ENCODE measurements at regions not wholly inside any gene's neighbourhood (a gene's known extent, or its start where the extent isn't known, plus 50 kb on each side); places are given as distances from the start of the nearest gene placed in this dataset.
"Not testable (repeated sequence)": the region's sequence is repeated elsewhere in the genome, so short reads cannot be mapped to it uniquely, and the experiment has no call there.

DNA sequence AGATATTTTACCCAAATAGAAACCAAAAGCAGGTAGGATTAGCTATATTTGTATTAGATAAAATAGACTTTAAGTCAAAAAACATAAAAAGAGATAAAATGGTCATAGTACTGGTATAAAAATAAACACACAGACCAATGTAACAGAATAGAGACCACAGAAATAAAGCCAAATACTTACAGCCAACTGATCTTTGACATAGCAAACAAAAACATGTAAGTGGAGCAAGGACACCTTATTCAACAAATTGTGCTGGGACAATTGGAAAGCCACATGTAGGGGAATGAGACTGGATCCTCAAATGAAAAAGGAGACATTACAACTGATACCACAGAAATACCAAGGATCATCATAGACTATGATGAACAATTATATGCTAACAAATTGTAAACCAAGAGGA lies 94.5 kb upstream of the SIRPG start:
- DNase-seq (no peak), ATAC-seq (no peak)

DNA sequence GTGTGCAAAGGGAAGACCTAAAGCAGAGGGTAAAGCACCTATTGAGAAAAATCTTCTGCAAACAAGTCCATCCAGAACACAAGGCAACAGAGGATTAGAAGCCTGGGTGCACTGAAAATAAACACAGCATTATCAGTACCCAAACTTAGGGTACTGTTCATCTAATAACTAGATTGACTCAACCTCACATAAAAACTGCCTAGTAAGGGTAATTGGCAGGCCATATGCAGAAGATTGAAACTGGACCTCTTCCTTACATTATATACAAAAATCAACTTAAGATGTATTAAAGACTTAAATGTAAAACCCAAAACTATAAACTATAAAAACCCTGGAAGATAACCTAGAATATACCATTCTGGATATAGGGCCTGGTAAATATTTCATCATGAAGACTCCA lies 91.2 kb upstream of the SIRPG start:
- DNase-seq (no peak), ATAC-seq (no peak)

DNA sequence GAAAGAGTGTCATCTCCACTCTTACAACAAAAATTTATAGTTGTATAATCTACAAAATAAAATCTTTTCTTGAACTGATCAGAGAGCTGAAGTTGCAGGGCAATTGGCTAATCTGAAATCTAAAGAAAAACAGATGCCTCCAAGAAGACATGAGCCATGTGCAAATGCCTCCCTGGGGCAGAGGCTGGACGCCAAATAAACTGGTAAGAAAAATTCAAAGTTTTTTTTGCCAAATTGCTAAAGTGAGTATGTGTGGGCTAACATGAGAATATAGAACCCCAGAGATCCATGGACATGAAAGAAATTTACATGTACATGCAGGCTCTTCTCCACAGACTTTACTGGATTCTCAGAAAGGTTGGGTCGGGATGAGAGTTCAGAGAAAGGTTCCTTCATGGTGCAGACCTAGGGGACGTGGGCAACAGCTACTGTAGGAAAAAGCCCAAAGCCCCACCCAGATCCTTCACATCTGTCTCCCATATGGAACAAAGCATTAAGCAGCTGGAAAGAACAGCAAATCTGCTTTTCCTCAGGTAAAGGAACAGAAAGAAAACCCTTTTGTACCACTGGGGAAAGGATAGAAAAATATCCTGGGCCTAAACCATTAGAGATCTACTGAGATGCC lies 90.5 kb upstream of the SIRPG start:
- ATAC-seq (no peak), DNase-seq (no peak)

DNA sequence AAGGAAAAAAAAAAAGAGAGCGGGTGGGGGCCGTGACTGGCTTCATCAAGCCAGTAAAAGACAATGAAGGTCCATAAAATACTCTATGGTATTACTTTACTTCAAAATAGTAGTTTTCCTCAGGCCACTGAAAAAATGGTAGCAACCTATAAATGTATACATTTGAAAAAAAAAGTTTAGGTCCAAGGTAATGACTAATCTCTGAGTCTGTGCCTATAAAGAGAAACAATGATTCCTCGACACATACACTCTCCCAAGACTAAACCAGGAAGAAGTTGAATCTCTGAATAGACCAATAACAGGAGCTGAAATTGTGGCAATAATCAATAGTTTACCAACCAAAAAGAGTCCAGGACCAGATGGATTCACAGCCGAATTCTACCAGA lies 84.5 kb upstream of the SIRPG start:
- not testable (repeated sequence) for ATAC-seq, DNase-seq

DNA sequence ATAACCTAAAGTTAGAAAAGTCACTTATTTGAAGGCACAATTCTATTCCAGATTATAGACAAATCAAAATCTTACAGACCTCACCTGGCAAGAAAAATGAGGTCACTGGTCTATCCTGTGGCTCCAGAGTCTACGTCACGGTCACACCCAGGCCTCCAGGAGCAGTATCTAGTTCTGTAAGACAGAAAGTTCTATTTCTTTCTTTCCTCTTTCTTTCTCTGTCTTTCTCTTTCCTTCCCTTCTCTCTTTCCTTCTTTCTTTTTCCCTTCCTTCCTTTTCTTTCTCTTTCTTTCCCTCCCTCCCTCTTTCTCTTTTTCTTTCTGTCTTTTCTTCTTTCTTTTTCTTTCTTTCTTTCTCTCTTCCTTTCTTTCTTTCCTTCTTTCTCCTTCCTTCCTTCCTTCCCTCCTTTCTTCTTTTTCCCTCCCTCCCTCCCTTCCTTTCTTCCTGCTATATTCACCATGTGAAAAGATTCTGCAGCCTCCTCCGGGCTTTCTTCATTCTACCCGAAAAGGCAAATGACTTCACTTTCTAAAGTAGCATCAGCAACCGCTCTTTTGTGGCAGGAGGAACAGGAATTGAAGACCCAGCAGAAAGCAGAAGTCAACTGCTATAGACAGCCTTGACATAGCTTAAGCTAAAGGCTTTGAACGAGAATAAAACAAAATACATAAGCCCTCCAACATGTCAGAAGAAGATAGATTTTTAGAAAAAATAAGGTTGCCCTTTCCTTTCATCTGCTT lies 83.9 kb upstream of the SIRPG start:
- ATAC-seq = no peak
- no peak for DNase-seq

DNA sequence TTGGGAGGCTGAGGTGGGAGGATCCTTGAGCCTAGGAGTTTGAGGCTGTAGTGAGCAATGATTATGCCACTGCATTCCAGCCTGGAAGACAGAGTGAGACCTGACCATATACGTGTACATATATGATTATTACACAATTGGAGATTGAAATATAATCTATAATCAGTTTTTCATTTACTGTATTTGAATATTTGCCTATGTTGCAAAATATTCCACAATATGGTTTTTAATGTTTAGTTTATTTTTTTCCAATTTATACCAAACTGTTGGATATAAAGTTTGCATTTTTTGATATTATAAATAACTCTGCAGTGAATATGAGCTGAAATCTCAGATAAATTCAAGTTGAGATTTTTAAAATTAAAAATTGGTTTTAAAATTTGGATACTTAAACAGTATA lies 79.6 kb upstream of the SIRPG start:
- ATAC-seq = no peak

DNA sequence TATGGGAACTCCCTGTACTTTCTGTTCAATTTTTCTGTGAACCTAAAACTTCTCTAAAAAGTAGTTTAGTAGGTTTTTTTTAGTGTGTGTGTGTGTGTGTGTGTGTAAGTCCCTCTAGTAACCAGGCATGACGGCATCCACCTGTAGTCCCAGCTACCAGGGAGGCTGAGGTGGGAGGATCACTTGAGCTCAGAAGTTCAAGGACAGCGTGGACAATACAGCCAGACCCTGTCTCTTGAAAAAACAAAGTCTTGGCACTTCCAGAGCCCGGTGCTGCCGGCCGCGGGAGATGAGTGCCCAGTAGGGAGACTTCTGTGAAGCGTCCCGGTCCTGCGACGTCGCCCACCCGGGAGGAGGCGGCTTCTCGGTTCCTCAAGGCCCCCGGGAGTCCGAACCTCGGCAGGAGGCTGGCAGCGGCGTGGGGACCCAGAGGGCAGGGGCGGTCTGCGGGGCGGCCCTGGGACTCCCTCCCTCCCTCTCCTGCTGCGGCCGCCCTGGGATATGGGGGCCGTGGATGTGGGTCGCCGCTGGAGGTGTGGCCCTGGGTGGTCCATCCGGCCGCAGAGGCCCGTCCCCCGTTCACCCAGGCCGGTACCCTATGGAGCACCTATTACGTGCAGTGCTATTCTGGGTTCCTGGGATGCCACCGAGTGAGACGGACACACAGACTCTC lies 78.0 kb upstream of the SIRPG start:
- ATAC-seq (no peak), DNase-seq (no peak)

More for the DNA sequence above, 79.6 kb upstream of the SIRPG start:
- DNase-seq = no peak

DNA sequence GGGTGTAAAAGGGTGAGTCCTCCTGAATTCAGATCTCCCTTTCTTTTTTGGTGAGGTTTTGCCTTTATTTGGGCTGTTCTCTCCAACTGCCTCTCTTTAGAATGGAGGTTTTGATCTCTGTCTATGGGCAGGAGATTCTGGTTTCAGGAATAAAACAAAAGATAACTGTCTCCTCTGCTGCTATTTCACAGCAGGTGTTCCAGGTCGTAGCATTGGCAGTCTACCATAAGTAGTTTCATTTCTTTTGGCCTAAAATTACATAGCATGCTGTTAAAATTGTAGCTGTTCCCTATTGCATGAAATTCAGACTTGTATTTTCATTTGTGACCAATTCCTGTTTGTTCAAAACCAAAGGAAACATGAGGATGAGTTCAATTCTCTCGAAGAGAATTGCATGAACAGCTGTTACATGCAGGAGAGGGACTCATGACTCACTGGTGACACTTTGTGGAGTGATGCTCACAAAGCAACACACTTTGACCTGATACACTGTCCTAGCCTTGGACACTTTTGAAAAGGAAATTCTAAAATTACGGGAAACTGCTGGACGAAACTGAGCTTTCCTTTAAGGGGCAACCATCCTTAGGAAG lies 76.8 kb upstream of the SIRPG start:
- DNase-seq (peak; percentile 27), ATAC-seq (peak; percentile 87)

DNA sequence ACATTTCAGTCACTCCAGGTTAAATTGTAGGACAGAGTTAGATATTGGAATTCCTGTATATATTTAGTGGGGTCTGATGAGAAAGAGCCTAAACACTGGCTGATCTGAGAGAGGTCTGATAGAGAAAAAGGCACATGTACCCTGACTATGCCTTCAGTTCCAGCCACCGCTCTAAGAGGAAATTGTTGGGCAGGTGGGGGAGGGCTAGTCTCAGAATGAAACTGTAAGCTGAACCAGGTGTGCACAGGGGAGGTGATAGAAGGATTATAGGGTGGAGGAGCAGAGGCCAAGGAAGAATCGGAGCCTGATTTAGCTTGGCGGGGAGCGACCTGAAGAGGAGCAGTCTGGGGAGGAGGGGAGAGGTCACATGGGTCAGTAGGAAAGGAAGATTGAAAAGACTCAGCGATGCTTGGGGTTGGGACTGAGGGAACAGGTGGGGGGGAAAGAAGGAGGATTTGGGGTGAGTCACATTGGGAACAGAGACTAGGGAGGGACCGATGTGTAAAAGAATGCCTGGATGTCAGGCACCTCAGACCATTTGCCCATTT lies 74.3 kb upstream of the SIRPG start:
- peak; percentile 26 for ATAC-seq
- DNase-seq = peak; percentile 26

DNA sequence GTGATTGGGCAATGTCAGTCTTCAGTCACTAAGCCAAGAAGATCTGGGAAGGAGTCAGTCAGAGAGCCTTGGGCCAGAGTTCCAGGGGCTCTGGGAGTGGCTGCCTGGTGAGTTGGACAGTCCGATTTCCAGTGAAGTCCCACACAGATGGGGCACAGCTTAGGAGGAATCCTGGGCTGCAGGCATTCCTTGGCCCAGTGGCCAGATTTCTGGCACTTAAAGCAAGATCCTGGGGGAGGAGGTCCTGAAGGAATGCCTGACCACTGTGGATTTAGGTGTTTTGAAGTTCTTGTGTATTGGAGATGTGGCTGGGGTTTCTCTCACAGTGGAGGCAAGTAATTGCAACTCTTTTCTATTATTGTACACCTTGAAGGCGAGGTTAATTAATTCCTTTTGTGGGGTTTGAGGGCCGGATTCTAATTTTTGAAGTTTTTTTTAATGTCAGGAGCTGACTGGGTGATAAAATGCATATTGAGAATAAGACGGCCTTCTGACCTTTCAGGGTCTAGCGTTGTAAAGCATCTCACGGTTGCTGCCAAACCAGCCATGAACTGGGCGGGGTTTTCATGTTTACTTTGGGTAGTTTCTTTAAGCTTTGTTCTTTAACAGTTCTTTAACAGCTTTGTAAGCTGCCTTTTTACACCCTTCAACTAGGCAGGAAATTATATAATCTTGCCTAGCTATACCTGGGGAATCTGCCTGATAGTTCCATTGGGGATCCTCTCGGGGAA lies 73.6 kb upstream of the SIRPG start:
- DNase-seq = not testable (repeated sequence)

DNA sequence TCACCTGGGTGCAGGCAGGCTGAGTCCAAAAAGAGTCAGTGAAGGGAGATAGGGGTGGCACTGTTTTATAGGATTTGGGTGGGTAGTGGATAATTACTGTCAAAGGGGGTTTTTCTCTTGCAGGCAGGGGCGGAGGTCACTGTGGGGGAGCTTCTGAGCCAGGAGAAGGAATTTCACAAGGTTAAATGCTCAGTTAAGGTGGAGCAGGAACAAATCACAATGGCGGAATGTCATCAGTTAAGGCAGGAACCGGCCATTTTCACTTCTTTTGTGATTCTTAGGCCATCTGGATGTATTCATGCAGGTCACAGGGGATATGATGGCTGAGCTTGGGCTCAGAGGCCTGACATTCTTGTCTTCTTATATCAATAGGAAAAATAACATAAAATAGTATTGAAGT lies 69.7 kb upstream of the SIRPG start:
- not testable (repeated sequence) for ATAC-seq

More for the DNA sequence above, 73.6 kb upstream of the SIRPG start:
- ATAC-seq = not testable (repeated sequence)

DNA sequence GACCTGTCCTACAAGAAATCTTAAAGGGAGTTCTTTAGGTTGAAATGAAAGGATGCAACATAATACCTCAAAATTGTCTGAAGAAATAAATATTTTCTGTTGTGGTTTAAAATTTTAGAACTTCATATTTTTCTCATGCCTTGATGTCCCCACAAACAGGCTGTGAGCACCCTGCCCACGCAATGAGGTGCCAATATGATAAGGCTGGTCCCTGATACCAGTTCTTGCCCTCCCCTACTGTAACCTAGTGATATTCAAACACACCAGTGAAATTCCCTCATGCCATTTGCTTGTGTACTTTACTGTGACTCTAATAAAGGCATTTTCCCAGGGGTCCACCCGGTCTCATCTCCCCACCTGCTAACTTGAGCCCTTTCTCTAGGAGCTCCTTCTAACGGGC lies 67.3 kb upstream of the SIRPG start:
- no peak for ATAC-seq
- DNase-seq = no peak

More for the DNA sequence above, 69.7 kb upstream of the SIRPG start:
- DNase-seq = not testable (repeated sequence)

DNA sequence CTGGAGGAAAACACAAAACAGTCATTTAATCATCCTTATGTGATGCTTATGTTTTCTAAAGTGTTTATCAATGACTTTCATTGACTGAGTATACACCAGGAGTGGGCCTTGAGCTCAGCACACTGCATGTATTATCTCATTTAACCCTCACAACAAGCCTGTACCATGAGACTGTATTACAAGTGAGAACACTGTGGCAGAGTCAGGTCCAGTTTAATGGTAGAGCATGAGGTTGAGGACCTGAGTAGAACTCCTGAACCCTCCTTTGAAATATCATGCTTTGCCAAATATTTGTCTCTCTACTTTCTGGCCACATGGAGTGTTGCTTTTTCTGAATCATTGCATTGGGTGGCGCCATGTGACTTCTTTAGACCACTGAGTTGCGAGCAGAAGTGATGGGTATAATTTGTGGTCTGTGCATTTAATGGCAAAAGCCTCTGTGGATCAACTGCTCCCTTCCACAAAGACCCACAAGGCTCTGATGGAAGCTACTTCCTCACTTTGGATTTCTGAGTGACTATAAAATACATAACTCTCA lies 65.0 kb upstream of the SIRPG start:
- ATAC-seq (no peak), DNase-seq (no peak)

DNA sequence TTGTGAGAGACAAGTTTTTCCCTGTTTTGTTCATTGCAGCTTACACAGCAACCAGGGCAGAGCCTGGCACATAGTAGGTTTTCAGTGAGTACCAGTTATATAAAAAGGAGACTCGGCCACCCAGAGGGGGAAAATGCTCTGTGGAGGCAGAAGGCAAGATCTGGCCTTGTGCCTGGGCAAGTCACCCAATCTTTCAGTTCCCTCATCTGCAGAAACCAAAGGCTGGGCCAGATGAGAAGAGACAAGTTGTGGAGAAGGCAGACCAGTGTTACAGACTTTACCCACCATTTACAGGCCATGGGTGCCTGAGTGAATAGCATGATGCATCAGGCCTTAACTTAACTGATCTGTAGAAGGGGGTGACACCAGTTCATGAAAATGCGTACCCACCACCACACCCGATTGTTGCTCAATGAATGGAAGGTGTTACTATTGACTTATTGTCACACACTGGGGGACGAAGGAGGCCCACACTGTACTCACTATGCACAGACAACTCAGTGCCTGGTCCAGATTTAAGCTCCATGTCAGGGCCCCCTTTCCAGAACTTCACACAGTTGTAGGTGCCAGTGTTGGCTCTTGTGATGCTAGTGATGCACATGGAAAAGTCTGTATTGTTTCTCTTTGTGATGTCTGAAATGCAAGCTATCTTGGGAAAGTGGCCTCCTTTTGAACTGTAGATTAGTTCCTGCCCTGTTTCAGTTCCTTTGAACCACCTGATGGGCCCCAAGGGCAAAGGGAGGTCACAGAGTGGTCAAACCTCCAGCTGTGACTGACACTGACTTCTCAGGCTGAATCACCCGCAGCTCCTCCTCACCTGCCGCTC lies 64.3 kb upstream of the SIRPG start:
- no peak for ATAC-seq
- no peak for DNase-seq

DNA sequence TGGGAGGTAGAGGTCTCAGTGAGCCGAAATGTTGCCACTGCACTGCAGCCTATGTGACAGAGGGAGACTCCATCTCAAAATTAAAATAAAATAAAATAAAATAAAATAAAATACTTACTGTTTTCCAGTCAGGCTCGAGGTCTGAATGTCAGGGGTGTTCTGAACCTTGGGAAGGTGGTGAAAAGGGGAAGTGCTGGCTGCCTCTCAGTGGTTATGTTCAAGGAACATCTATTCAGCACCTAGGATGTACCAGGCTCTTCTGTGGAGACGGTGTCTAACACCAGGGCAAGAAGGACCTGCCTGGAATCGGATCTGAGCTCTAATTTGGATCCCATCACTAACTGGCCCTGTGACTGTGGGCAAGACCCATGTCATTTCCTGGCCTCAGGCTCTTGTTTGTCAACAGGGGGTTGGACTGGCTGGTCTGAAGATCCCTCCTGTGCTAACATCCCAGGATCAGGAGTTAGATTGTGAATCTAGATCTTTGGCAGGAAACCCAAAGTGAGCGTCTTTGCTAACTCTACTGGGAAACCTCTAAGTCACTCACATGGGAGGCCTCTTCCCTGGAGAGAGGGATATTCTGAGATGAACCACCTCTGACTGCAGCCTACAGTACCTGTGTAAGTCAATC lies 63.4 kb upstream of the SIRPG start:
- DNase-seq (no peak), ATAC-seq (no peak)

DNA sequence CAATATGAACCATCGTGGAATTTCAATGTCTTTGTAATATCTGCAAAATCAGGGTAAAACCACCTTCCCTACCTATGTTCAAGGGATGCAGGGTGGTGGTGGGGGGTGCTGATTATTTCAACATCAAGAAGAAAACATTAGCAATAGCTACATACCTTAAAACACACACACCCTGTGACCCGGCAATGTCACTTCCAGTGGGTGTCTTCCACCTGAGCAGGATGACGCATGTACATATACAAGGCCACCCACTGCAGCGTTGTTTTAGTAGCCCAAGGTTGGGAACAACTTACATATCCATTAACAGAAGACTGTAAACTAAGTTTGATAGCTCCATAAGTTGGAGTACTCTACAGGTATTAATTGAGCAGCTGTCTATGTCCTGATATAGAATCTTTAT lies 62.6 kb upstream of the SIRPG start:
- ATAC-seq (no peak), DNase-seq (no peak)

DNA sequence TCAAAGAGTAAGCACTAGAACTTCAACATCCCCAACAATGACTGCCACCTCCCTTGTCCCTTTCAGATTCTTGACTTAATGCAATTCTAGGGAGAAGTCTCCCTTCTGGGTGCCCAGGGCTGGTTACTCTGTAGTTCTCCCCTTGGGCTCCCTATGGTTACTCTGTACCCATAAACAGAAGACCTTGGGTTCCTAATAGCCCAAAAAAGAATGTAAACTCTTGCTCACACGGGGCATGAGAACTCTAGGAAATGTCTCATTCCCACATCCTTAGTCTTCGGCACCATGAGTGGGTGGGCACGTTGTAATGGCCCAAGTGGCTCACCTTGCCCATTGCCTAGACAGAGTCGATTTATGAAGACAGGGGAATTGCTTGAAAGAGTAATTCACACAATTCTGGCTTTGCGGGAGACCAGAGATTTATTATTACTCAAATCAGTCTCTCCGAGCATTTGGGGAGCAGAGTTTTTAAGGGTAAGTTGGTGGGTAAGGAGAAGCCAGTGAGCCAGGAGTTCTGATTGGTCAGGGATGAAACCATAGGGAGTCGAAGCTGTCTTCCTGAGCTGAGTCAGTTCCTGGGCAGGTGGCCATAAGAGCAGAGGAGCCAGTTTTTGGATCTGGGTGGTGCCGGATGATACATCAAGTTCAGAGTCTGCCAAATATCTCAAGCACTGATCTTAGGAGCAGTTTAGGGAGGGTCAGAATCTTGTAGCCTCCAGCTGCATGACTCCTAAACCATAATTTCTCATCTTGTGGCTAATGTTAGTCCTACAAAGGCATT lies 61.2 kb upstream of the SIRPG start:
- no peak for DNase-seq
- ATAC-seq = no peak

DNA sequence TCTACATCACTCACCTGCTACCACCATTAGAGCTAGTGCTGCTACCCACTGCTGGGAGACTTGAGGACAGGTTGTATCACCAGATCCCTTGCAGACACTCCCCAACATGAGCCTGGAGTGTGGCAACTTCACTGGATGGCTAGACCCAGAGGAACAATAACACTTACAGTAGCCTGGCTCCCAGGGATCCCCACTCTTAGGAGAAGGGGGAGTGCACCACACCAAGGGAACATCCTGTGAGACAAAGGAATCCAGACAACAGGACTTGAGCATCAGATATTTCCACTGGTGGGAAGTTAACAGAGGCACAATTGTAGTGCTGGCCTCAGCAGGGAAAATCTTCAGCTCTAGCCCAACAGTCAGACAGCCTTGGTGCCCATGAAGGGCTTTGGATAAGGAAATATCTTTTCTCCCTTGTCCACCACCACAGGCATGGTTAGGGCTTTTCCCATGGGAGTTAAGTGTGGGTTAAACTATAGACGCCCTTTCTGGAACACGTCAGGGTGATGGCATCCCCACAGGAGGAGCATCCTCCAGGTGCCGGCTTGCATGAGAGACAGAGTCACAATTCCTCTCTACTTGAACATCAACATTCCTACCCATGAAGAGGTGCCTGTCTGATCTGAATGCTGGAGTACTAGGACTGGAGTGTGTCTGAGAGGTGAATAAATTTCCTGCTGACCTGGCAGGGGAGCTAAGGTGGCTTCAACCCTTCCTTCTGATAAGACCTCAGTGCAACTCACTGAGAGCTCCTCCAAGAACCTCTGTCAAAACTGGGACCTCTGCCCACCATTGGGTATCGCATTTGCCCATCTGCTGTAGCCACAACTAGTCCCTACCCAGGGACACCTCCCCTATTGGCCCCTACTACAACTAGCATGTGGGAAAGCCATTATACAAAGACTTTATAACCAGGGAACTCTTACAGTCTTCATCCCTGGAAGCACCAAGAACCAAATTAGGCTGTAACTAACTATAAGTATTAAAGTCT lies 55.4 kb upstream of the SIRPG start:
- DNase-seq (no peak), ATAC-seq (no peak)
